ENCODE measurements at regions not wholly inside any gene's neighbourhood (a gene's known extent, or its start where the extent isn't known, plus 50 kb on each side); places are given as distances from the start of the nearest gene placed in this dataset.

DNA sequence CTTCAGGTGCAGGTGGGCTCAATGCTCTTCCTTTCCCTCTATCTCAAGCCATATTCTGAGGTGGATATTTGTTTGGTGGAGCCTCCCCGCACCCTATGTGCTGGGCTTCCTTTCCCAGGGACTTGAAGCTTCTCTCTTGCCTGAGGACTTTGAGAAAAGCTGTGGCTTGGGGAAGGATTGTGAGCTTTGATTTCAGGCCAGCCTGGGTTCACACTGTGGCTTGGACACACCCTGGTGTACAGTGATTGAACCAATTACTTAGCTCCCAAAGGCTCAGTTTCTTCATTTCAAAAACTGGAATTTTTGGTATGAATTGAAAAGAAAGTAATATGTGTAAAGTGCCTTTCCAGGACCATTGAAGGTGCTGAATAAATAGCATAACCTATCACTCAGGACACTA, 224.5 kb upstream of the GLI3 start:
- Mint-ChIP-seq H3K9me3 (peaks cover 5% of the 10 kb centered on the region), H3K4me1 (peaks cover 13% of the 10 kb centered on the region), H3K36me3 (ENCODE audit: low read depth) (no peaks in the 10 kb centered on the region), H3K27ac (no peak overlapping the region), H3K27me3 (ENCODE audit: low read depth) (peaks cover 3% of the 10 kb centered on the region), H3K4me3 (no peak overlapping the region)
- TF ChIP-seq CTCF (IDR thresholded peaks at IDR 0.05; ENCODE audit: unreplicated experiment in 3 of 3): no peak

GRCh38 chr7:42460933-42461332, 223.9 kb upstream of the GLI3 start:
- peaks cover 14% of the 10 kb centered on the region for H3K4me1 Mint-ChIP-seq
- H3K27ac Mint-ChIP-seq: no peak overlapping the region
- H3K9me3 Mint-ChIP-seq: peaks cover 5% of the 10 kb centered on the region
- H3K4me3 Mint-ChIP-seq: no peak overlapping the region
- H3K27me3 Mint-ChIP-seq (ENCODE audit: low read depth): peaks cover 3% of the 10 kb centered on the region
- H3K36me3 Mint-ChIP-seq (ENCODE audit: low read depth): no peaks in the 10 kb centered on the region
- no peak for TF ChIP-seq CTCF (IDR thresholded peaks at IDR 0.05; ENCODE audit: unreplicated experiment in 3 of 3)

GRCh38 chr7:42460148-42460547, 223.1 kb upstream of the GLI3 start:
- H3K27me3 Mint-ChIP-seq (ENCODE audit: low read depth): peaks cover 3% of the 10 kb centered on the region
- no peaks in the 10 kb centered on the region for H3K36me3 Mint-ChIP-seq (ENCODE audit: low read depth)
- H3K9me3 Mint-ChIP-seq: peaks cover 5% of the 10 kb centered on the region
- TF ChIP-seq CTCF (IDR thresholded peaks at IDR 0.05; ENCODE audit: unreplicated experiment in 3 of 3): no peak
- peaks cover 14% of the 10 kb centered on the region for H3K4me1 Mint-ChIP-seq
- no peak overlapping the region for H3K4me3 Mint-ChIP-seq
- H3K27ac Mint-ChIP-seq: no peak overlapping the region

GRCh38 chr7:42457663-42458062, 220.7 kb upstream of the GLI3 start:
- H3K4me3 Mint-ChIP-seq: no peak overlapping the region
- H3K4me1 Mint-ChIP-seq: peaks cover 26% of the 10 kb centered on the region
- no peaks in the 10 kb centered on the region for H3K9me3 Mint-ChIP-seq
- no peak for TF ChIP-seq CTCF (IDR thresholded peaks at IDR 0.05; ENCODE audit: unreplicated experiment in 3 of 3)
- H3K27me3 Mint-ChIP-seq (ENCODE audit: low read depth): peaks cover 3% of the 10 kb centered on the region
- no peak overlapping the region for H3K27ac Mint-ChIP-seq
- H3K36me3 Mint-ChIP-seq (ENCODE audit: low read depth): no peaks in the 10 kb centered on the region

- Mint-ChIP-seq H3K27me3 (ENCODE audit: low read depth) (peaks cover 3% of the 10 kb centered on the region), H3K9me3 (no peaks in the 10 kb centered on the region), H3K27ac (peak overlapping the region; percentile 4 to 44 (median 4)), H3K36me3 (ENCODE audit: low read depth) (no peaks in the 10 kb centered on the region), H3K4me3 (no peak overlapping the region), H3K4me1 (peaks cover 30% of the 10 kb centered on the region)
- TF ChIP-seq CTCF (IDR thresholded peaks at IDR 0.05; ENCODE audit: unreplicated experiment in 3 of 3): no peak
Measured at GRCh38 chr7:42456756-42457276, 219.8 kb upstream of the GLI3 start.

DNA sequence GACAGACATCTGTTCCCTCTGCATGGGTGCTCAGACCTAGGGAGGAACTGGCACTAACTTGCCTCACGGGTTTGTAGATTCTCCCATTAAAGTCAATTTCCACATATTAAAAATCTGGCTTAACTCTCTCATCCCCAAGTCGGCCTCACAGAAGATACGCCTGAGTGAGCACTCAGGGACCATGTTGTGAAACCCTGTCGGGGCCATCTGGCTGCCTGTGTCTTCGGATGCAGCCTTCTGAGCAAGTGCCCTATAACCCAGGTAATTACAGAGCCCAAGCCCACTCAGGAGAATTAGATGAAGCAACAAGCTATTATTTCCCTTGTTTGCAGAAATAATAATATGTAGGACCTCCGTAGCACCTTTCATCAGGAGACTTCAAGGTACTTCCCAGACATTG, 219.3 kb upstream of the GLI3 start:
- H3K36me3 Mint-ChIP-seq (ENCODE audit: low read depth): no peaks in the 10 kb centered on the region
- no peaks in the 10 kb centered on the region for H3K9me3 Mint-ChIP-seq
- peaks cover 30% of the 10 kb centered on the region for H3K4me1 Mint-ChIP-seq
- H3K4me3 Mint-ChIP-seq: no peak overlapping the region
- peaks cover 3% of the 10 kb centered on the region for H3K27me3 Mint-ChIP-seq (ENCODE audit: low read depth)
- TF ChIP-seq CTCF (IDR thresholded peaks at IDR 0.05; ENCODE audit: unreplicated experiment in 3 of 3): no peak
- peak overlapping the region in 1 of 3 experiments; percentile 44 for H3K27ac Mint-ChIP-seq

Data from nephron (organoid).